H9 (cell line): ENCODE measurements at regions not wholly inside any gene's neighbourhood (a gene's known extent, or its start where the extent isn't known, plus 50 kb on each side); places are given as distances from the start of the nearest gene placed in this dataset.

ENCODE experiments used
- DNase-seq: peaks from one replicate; pipeline ENCODE4 v3.0.0-alpha.2; 2017
- H2AFZ ChIP-seq: one replicate; pipeline ENCODE4 v1.6.1; 2013; ENCODE audit warnings: mild to moderate bottlenecking, low read length, control low read depth, moderate library complexity
- H2AK5ac ChIP-seq: 2 replicates; pipeline ENCODE4 v1.6.1; 2013; ENCODE audit warnings: low read length, control low read depth, mixed read lengths; ENCODE audit not compliant: insufficient read length
- H2BK120ac ChIP-seq: one replicate; pipeline ENCODE4 v1.6.1; 2013; ENCODE audit warnings: low read depth, mild to moderate bottlenecking, low read length, control low read depth, inconsistent platforms; ENCODE audit not compliant: poor library complexity, severe bottlenecking
- H2BK12ac ChIP-seq: 2 replicates; pipeline ENCODE4 v1.6.1; 2013; ENCODE audit warnings: low read length, control low read depth, mixed read lengths, low read depth; ENCODE audit not compliant: insufficient read length
- H2BK15ac ChIP-seq: 2 replicates; pipeline ENCODE4 v1.6.1; 2013; ENCODE audit warnings: low read depth, low read length, control low read depth
- H2BK20ac ChIP-seq: one replicate; pipeline ENCODE4 v1.6.1; 2013; ENCODE audit warnings: low read depth, mild to moderate bottlenecking, low read length, control low read depth, inconsistent platforms; ENCODE audit not compliant: poor library complexity, severe bottlenecking
- H2BK5ac ChIP-seq: 2 replicates; pipeline ENCODE4 v1.6.1; 2013; ENCODE audit warnings: low read length, control low read depth, mixed read lengths; ENCODE audit not compliant: insufficient read length
- H3K14ac ChIP-seq: 2 replicates; pipeline ENCODE4 v1.6.1; 2013; ENCODE audit warnings: low read length, control low read depth; ENCODE audit not compliant: insufficient read depth
- H3K18ac ChIP-seq: 2 replicates; pipeline ENCODE4 v1.6.1; 2013; ENCODE audit warnings: low read depth, mild to moderate bottlenecking, mixed read lengths, low read length, control low read depth; ENCODE audit not compliant: insufficient read length
- H3K23ac ChIP-seq: 2 replicates; pipeline ENCODE4 v1.6.1; 2013; ENCODE audit warnings: low read length, control low read depth, mixed read lengths, low read depth; ENCODE audit not compliant: insufficient read length
- H3K23me2 ChIP-seq: 2 replicates; pipeline ENCODE4 v1.6.1; 2013; ENCODE audit warnings: low read depth, mild to moderate bottlenecking, mixed read lengths, low read length, control low read depth; ENCODE audit not compliant: insufficient read length, poor library complexity, severe bottlenecking
- H3K27ac ChIP-seq: 2 replicates; pipeline ENCODE4 v1.5.1; 2013; ENCODE audit warnings: low read length, control low read depth, mixed read lengths, low read depth; ENCODE audit not compliant: insufficient read length
- H3K27me3 ChIP-seq: 2 replicates; pipeline ENCODE4 v1.6.1; 2013; ENCODE audit warnings: low read length, control low read depth, inconsistent platforms; ENCODE audit not compliant: insufficient read depth
- H3K4ac ChIP-seq: 2 replicates; pipeline ENCODE4 v1.6.1; 2013; ENCODE audit warnings: low read depth, mild to moderate bottlenecking, control low read depth, inconsistent platforms, low read length, moderate library complexity
- H3K4me1 ChIP-seq: 2 replicates; pipeline ENCODE4 v1.6.1; 2013; ENCODE audit warnings: low read length, control low read depth, inconsistent platforms; ENCODE audit not compliant: insufficient read depth
- H3K4me2 ChIP-seq: 2 replicates; pipeline ENCODE4 v1.6.1; 2013; ENCODE audit warnings: low read length, control low read depth, mixed read lengths; ENCODE audit not compliant: insufficient read length, insufficient read depth
- H3K56ac ChIP-seq: 2 replicates; pipeline ENCODE4 v1.6.1; 2013; ENCODE audit warnings: low read depth, mild to moderate bottlenecking, mixed read lengths, low read length, control low read depth; ENCODE audit not compliant: insufficient read length
- H3K79me1 ChIP-seq: 2 replicates; pipeline ENCODE4 v1.6.1; 2013; ENCODE audit warnings: low read depth, mild to moderate bottlenecking, moderate library complexity, low read length, control low read depth, inconsistent platforms; ENCODE audit not compliant: insufficient read depth, poor library complexity, severe bottlenecking
- H3K79me2 ChIP-seq: 2 replicates; pipeline ENCODE4 v1.6.1; 2013; ENCODE audit warnings: low read length, control low read depth, inconsistent platforms; ENCODE audit not compliant: insufficient read depth
- H3K9ac ChIP-seq: 2 replicates; pipeline ENCODE4 v1.6.1; 2013; ENCODE audit warnings: low read length, control low read depth, mixed read lengths; ENCODE audit not compliant: insufficient read length; ENCODE audit errors: extremely low read depth
- H3K9me3 ChIP-seq: one replicate; pipeline ENCODE4 v1.6.1; 2013; ENCODE audit warnings: low read depth, low read length, inconsistent platforms; ENCODE audit not compliant: control insufficient read depth
- H3T11ph ChIP-seq: one replicate; pipeline ENCODE4 v1.6.1; 2013; ENCODE audit warnings: mild to moderate bottlenecking, low read length, control low read depth, inconsistent platforms
- H4K20me1 ChIP-seq: one replicate; pipeline ENCODE4 v1.6.1; 2013; ENCODE audit not compliant: control insufficient read depth, insufficient read length, insufficient read depth
- H4K5ac ChIP-seq: 2 replicates; pipeline ENCODE4 v1.6.1; 2013; ENCODE audit warnings: low read depth, mild to moderate bottlenecking, mixed read lengths, low read length, control low read depth; ENCODE audit not compliant: insufficient read length
- H4K8ac ChIP-seq: replicated peaks from 2 replicates; pipeline ENCODE4 v1.6.1; 2013; ENCODE audit warnings: low read length, control low read depth, mixed read lengths, low read depth; ENCODE audit not compliant: insufficient read length
- H4K91ac ChIP-seq: 2 replicates; pipeline ENCODE4 v1.6.1; 2013; ENCODE audit warnings: low read depth, mild to moderate bottlenecking, moderate library complexity, mixed read lengths, low read length, control low read depth; ENCODE audit not compliant: insufficient read length
- H3K27ac Mint-ChIP-seq, 3 experiments: 2 replicates in 2 of 3; 3 replicates in 1 of 3; pipeline ENCODE4 v1.8.0; 2020 to 2021; ENCODE audit warnings: mixed read lengths in 3 of 3, mild to moderate bottlenecking in 1 of 3, moderate library complexity in 1 of 3
- H3K27me3 Mint-ChIP-seq: 2 replicates; pipeline ENCODE4 v1.8.0; 2021; ENCODE audit warnings: low read depth, mild to moderate bottlenecking, moderate library complexity, mixed read lengths
- H3K36me3 Mint-ChIP-seq, 3 experiments: 2 replicates in 2 of 3; 3 replicates in 1 of 3; pipeline ENCODE4 v1.8.0; 2020 to 2021; ENCODE audit warnings: low read depth in 3 of 3, mixed read lengths in 3 of 3; ENCODE audit not compliant: insufficient read depth in 1 of 3
- H3K4me1 Mint-ChIP-seq, 2 experiments: 2 replicates each; pipeline ENCODE4 v1.8.0; 2020; ENCODE audit warnings: mixed read lengths in 2 of 2
- H3K4me3 Mint-ChIP-seq, 2 experiments: 2 replicates in 1 of 2; 3 replicates in 1 of 2; pipeline ENCODE4 v1.8.0; 2020 to 2021; ENCODE audit warnings: mild to moderate bottlenecking in 2 of 2, mixed read lengths in 2 of 2, moderate library complexity in 1 of 2
- H3K9me3 Mint-ChIP-seq, 2 experiments: 2 replicates in 1 of 2; 3 replicates in 1 of 2; pipeline ENCODE4 v1.8.0; 2020; ENCODE audit warnings: mild to moderate bottlenecking in 2 of 2, mixed read lengths in 2 of 2, moderate library complexity in 1 of 2
- CTCF ChIP-seq: fragments of 200-600 bp; sonication (generic); conservative IDR thresholded peaks from 3 replicates; pipeline ENCODE4 v1.8.0; 2021; ENCODE audit warnings: antibody characterized with exemption, mild to moderate bottlenecking
- WGBS: extraction: QIAGEN DNeasy Blood & Tissue Kit; methylation state at CpG from one replicate; pipeline ENCODE4 v1.1.7; 2013; ENCODE audit warnings: missing lambda C conversion rate, low lambda C conversion rate, mixed read lengths; ENCODE audit not compliant: insufficient read length; ENCODE audit errors: extremely low coverage; 5-methylcytosine and 5-hydroxymethylcytosine counted together

GRCh38 chr4:82266345-82266744, 107.4 kb downstream of the HNRNPD start:
- Histone ChIP-seq H3K9me3 (no peaks in the 10 kb centered on the region), H3K27me3 (no peaks in the 10 kb centered on the region), H3K23me2 (no peaks in the 10 kb centered on the region), H4K5ac (no peak overlapping the region), H3K23ac (no peak overlapping the region), H3K9ac (no peak overlapping the region), H3K4ac (no peak overlapping the region), H2AFZ (no peak overlapping the region), H3K18ac (no peak overlapping the region), H3K79me1 (no peaks in the 10 kb centered on the region), H2BK5ac (no peak overlapping the region), H4K8ac (no peak overlapping the region), H2BK12ac (no peak overlapping the region), H3K14ac (no peak overlapping the region), H2AK5ac (no peak overlapping the region), H3K4me2 (no peak overlapping the region), H3K56ac (no peak overlapping the region), H4K91ac (no peak overlapping the region), H3T11ph (no peak overlapping the region), H3K79me2 (no peaks in the 10 kb centered on the region), H4K20me1 (no peaks in the 10 kb centered on the region), H2BK15ac (no peak overlapping the region), H3K4me1 (no peaks in the 10 kb centered on the region), H2BK120ac (no peak overlapping the region), H3K27ac (no peak overlapping the region), H2BK20ac (no peak overlapping the region)
- H3K9me3 Mint-ChIP-seq = peaks cover 0 to 5% of the 10 kb centered on the region in 2 experiments; a peak in 3 of 5 replicates
- no peak for DNase-seq
- no peak for TF ChIP-seq CTCF
- peaks cover 8 to 9% of the 10 kb centered on the region in 2 experiments for H3K4me1 Mint-ChIP-seq
- no peaks in the 10 kb centered on the region for H3K36me3 Mint-ChIP-seq
- no peaks in the 10 kb centered on the region for H3K27me3 Mint-ChIP-seq
- H3K4me3 Mint-ChIP-seq = no peak overlapping the region
- no CpG with 5 or more reads among the region's 2 CpGs for WGBS
- no peak overlapping the region for H3K27ac Mint-ChIP-seq
